WTC11 (cell line): ENCODE measurements at regions not wholly inside any gene's neighbourhood (a gene's known extent, or its start where the extent isn't known, plus 50 kb on each side); places are given as distances from the start of the nearest gene placed in this dataset.

Source experiments
- ATAC-seq: fragments of 200-7000 bp; cut with Tn5 transposase; 2 replicates; pipeline ENCODE4 v1.10.0; 2021; ENCODE audit warnings: mild to moderate bottlenecking, moderate library complexity
- CTCF ChIA-PET: fragments of 300-600 bp; sonication (Branson Sonifier 250); formaldehyde crosslinking; loops from one replicate; lab custom pipeline; 2021; ENCODE audit warnings: antibody characterized with exemption; lab: Charles Lee
- POLR2A ChIA-PET: fragments of 350-600 bp; sonication (Branson Sonifier 250); formaldehyde crosslinking; loops from one replicate; lab custom pipeline; 2021; ENCODE audit warnings: antibody characterized with exemption; lab: Charles Lee
- DNase-seq: peaks from one replicate; pipeline ENCODE4 v3.0.0; 2021; ENCODE audit warnings: low spot score
- H3K27ac Mint-ChIP-seq: 2 replicates; pipeline ENCODE4 v1.8.0; 2021; ENCODE audit warnings: mixed read lengths
- H3K27me3 Mint-ChIP-seq: 2 replicates; pipeline ENCODE4 v1.8.0; 2021; ENCODE audit warnings: low read depth, mild to moderate bottlenecking, moderate library complexity, mixed read lengths
- H3K36me3 Mint-ChIP-seq: 2 replicates; pipeline ENCODE4 v1.8.0; 2021; ENCODE audit warnings: mixed read lengths
- H3K4me1 Mint-ChIP-seq: 2 replicates; pipeline ENCODE4 v1.8.0; 2022; ENCODE audit warnings: mixed read lengths
- H3K4me3 Mint-ChIP-seq: 2 replicates; pipeline ENCODE4 v1.8.0; 2021; ENCODE audit warnings: mild to moderate bottlenecking, moderate library complexity, mixed read lengths
- H3K9me3 Mint-ChIP-seq: 2 replicates; pipeline ENCODE4 v1.8.0; 2021; ENCODE audit warnings: mixed read lengths
- CBFB ChIP-seq: sonication (generic); formaldehyde crosslinking; IDR thresholded peaks from 2 replicates; pipeline ENCODE4 v1.8.1; 2022; ENCODE audit warnings: mild to moderate bottlenecking, low read depth, missing genetic modification reagents
- CREB1 ChIP-seq: sonication (generic); formaldehyde crosslinking; IDR thresholded peaks from 2 replicates; pipeline ENCODE4 v1.8.0; 2023; ENCODE audit warnings: mild to moderate bottlenecking, missing genetic modification reagents
- ELF4 ChIP-seq: sonication (generic); formaldehyde crosslinking; IDR thresholded peaks from 2 replicates; pipeline ENCODE4 v1.8.1; 2022; ENCODE audit warnings: low read depth, mild to moderate bottlenecking, moderate library complexity, missing genetic modification reagents
- ERG ChIP-seq: fragments of 250-450 bp; sonication (Bioruptor Pico); IDR thresholded peaks from 2 replicates; pipeline ENCODE4 v1.8.0; 2021; ENCODE audit warnings: mild to moderate bottlenecking
- FOXK1 ChIP-seq: sonication (generic); formaldehyde crosslinking; IDR thresholded peaks from 2 replicates; pipeline ENCODE4 v1.8.0; 2022; ENCODE audit warnings: mild to moderate bottlenecking, moderate library complexity, missing genetic modification reagents
- FOXP4 ChIP-seq: sonication (generic); formaldehyde crosslinking; IDR thresholded peaks from 2 replicates; pipeline ENCODE4 v1.8.0; 2022; ENCODE audit warnings: mild to moderate bottlenecking, missing genetic modification reagents
- NR2C2 ChIP-seq: sonication (generic); formaldehyde crosslinking; IDR thresholded peaks from 2 replicates; pipeline ENCODE4 v1.8.0; 2022; ENCODE audit warnings: mild to moderate bottlenecking, missing genetic modification reagents
- NR3C1 ChIP-seq: sonication (generic); formaldehyde crosslinking; conservative IDR thresholded peaks from 2 replicates; pipeline ENCODE4 v1.8.1; 2023; ENCODE audit warnings: low read depth, mild to moderate bottlenecking, missing genetic modification reagents
- PRRX2 ChIP-seq: fragments of 250-450 bp; sonication (Bioruptor Pico); IDR thresholded peaks from 2 replicates; pipeline ENCODE4 v1.8.0; 2021; ENCODE audit warnings: mild to moderate bottlenecking
- SOX15 ChIP-seq: fragments of 250-450 bp; sonication (Bioruptor Pico); IDR thresholded peaks from 2 replicates; pipeline ENCODE4 v1.9.0; 2021; ENCODE audit warnings: mild to moderate bottlenecking
- SP1 ChIP-seq: sonication (generic); formaldehyde crosslinking; conservative IDR thresholded peaks from 2 replicates; pipeline ENCODE4 v1.8.1; 2022; ENCODE audit warnings: missing genetic modification reagents
- USF1 ChIP-seq: sonication (generic); formaldehyde crosslinking; IDR thresholded peaks from 2 replicates; pipeline ENCODE4 v1.8.0; 2022; ENCODE audit warnings: mild to moderate bottlenecking, missing genetic modification reagents
- ZNF232 ChIP-seq: sonication (generic); formaldehyde crosslinking; IDR thresholded peaks from 2 replicates; pipeline ENCODE4 v1.8.0; 2022; ENCODE audit warnings: mild to moderate bottlenecking, missing genetic modification reagents
- ZNF425 ChIP-seq: fragments of 250-450 bp; sonication (Bioruptor Pico); conservative IDR thresholded peaks from 2 replicates; pipeline ENCODE4 v1.9.0; 2021; ENCODE audit warnings: mild to moderate bottlenecking
- TF ChIP-seq, protein P1 (sequence below): sonication (generic); formaldehyde crosslinking; IDR thresholded peaks from 2 replicates; pipeline ENCODE4 v1.8.1; 2022; ENCODE audit warnings: mild to moderate bottlenecking, moderate library complexity, missing genetic modification reagents
- TF ChIP-seq, protein P2 (sequence below): sonication (generic); formaldehyde crosslinking; IDR thresholded peaks from 2 replicates; pipeline ENCODE4 v1.8.0; 2022; ENCODE audit warnings: missing genetic modification reagents
- TF ChIP-seq, protein P3 (sequence below): sonication (generic); formaldehyde crosslinking; IDR thresholded peaks from 2 replicates; pipeline ENCODE4 v1.8.1; 2023; ENCODE audit warnings: mild to moderate bottlenecking, moderate library complexity, missing genetic modification reagents
- TF ChIP-seq, protein P4 (sequence below): sonication (generic); formaldehyde crosslinking; IDR thresholded peaks from 2 replicates; pipeline ENCODE4 v1.8.1; 2023; ENCODE audit warnings: mild to moderate bottlenecking, missing genetic modification reagents, moderate library complexity
- TF ChIP-seq, protein P5 (sequence below): fragments of 250-450 bp; sonication (Bioruptor Pico); IDR thresholded peaks from 2 replicates; pipeline ENCODE4 v1.9.0; 2021; ENCODE audit warnings: moderate library complexity, mild to moderate bottlenecking, inconsistent platforms, borderline replicate concordance

- TF ChIP-seq ELF4 (CRISPR knock-in tag), result no peak
- no peak for TF ChIP-seq SOX15 (CRISPR knock-in tag)
- no peak for TF ChIP-seq NR3C1
- no peak for TF ChIP-seq NR2C2 (CRISPR knock-in tag)
- TF ChIP-seq CREB1, result no peak
- no peak for TF ChIP-seq PRRX2 (CRISPR knock-in tag)
- TF ChIP-seq, protein P1, sequence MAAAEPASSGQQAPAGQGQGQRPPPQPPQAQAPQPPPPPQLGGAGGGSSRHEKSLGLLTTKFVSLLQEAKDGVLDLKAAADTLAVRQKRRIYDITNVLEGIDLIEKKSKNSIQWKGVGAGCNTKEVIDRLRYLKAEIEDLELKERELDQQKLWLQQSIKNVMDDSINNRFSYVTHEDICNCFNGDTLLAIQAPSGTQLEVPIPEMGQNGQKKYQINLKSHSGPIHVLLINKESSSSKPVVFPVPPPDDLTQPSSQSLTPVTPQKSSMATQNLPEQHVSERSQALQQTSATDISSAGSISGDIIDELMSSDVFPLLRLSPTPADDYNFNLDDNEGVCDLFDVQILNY (CRISPR knock-in tag), result no peak
- TF ChIP-seq FOXK1 (CRISPR knock-in tag), result no peak
- TF ChIP-seq, protein P2, sequence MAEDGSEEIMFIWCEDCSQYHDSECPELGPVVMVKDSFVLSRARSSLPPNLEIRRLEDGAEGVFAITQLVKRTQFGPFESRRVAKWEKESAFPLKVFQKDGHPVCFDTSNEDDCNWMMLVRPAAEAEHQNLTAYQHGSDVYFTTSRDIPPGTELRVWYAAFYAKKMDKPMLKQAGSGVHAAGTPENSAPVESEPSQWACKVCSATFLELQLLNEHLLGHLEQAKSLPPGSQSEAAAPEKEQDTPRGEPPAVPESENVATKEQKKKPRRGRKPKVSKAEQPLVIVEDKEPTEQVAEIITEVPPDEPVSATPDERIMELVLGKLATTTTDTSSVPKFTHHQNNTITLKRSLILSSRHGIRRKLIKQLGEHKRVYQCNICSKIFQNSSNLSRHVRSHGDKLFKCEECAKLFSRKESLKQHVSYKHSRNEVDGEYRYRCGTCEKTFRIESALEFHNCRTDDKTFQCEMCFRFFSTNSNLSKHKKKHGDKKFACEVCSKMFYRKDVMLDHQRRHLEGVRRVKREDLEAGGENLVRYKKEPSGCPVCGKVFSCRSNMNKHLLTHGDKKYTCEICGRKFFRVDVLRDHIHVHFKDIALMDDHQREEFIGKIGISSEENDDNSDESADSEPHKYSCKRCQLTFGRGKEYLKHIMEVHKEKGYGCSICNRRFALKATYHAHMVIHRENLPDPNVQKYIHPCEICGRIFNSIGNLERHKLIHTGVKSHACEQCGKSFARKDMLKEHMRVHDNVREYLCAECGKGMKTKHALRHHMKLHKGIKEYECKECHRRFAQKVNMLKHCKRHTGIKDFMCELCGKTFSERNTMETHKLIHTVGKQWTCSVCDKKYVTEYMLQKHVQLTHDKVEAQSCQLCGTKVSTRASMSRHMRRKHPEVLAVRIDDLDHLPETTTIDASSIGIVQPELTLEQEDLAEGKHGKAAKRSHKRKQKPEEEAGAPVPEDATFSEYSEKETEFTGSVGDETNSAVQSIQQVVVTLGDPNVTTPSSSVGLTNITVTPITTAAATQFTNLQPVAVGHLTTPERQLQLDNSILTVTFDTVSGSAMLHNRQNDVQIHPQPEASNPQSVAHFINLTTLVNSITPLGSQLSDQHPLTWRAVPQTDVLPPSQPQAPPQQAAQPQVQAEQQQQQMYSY (CRISPR knock-in tag), result no peak
- TF ChIP-seq SP1 (CRISPR knock-in tag), result no peak
- TF ChIP-seq ZNF425, result no peak
- TF ChIP-seq, protein P3, sequence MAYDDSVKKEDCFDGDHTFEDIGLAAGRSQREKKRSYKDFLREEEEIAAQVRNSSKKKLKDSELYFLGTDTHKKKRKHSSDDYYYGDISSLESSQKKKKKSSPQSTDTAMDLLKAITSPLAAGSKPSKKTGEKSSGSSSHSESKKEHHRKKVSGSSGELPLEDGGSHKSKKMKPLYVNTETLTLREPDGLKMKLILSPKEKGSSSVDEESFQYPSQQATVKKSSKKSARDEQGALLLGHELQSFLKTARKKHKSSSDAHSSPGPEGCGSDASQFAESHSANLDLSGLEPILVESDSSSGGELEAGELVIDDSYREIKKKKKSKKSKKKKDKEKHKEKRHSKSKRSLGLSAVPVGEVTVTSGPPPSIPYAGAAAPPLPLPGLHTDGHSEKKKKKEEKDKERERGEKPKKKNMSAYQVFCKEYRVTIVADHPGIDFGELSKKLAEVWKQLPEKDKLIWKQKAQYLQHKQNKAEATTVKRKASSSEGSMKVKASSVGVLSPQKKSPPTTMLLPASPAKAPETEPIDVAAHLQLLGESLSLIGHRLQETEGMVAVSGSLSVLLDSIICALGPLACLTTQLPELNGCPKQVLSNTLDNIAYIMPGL (CRISPR knock-in tag), result no peak
- TF ChIP-seq ERG (CRISPR knock-in tag), result no peak
- no peak for TF ChIP-seq CBFB (CRISPR knock-in tag)
- Mint-ChIP-seq H3K36me3 (peaks cover 6% of the 10 kb centered on the region), H3K4me3 (no peak overlapping the region), H3K4me1 (peaks cover 8% of the 10 kb centered on the region), H3K9me3 (peaks cover 9% of the 10 kb centered on the region), H3K27me3 (no peaks in the 10 kb centered on the region), H3K27ac (no peak overlapping the region)
- no peak for DNase-seq
- POLR2A ChIA-PET, result no interaction called here
- ATAC-seq, result peak; percentile 38
- CTCF ChIA-PET, result no interaction called here
Measured at GRCh38 chr1:106727171-106727570, 329.3 kb upstream of the PRMT6 start.

GRCh38 chr1:106746448-106747085 is 309.9 kb upstream of the PRMT6 start:
- ATAC-seq (peak; percentile 75), DNase-seq (no peak)
- H3K4me1 Mint-ChIP-seq, result peaks cover 60% of the 10 kb centered on the region
- POLR2A ChIA-PET, result interaction anchor here (0.9 kb wide), 1 partner anchor 619 kb away, joined by 3 read pairs; no protein-coding TSS in a partner anchor
- H3K27me3 Mint-ChIP-seq, result no peaks in the 10 kb centered on the region
- H3K9me3 Mint-ChIP-seq, result no peaks in the 10 kb centered on the region
- CTCF ChIA-PET, result no interaction called here
- H3K27ac Mint-ChIP-seq, result peak overlapping the region; percentile 83
- peak overlapping the region; percentile 33 for H3K4me3 Mint-ChIP-seq
- no peaks in the 10 kb centered on the region for H3K36me3 Mint-ChIP-seq
- TF ChIP-seq FOXP4 (0 out of 2 replicates have a peak, but pooled peaks have one; percentile 36), USF1 (CRISPR knock-in tag) (peak; percentile 59), ZNF232 (CRISPR knock-in tag) (0 out of 2 replicates have a peak, but pooled peaks have one; percentile 48)
- TF ChIP-seq, protein P4, sequence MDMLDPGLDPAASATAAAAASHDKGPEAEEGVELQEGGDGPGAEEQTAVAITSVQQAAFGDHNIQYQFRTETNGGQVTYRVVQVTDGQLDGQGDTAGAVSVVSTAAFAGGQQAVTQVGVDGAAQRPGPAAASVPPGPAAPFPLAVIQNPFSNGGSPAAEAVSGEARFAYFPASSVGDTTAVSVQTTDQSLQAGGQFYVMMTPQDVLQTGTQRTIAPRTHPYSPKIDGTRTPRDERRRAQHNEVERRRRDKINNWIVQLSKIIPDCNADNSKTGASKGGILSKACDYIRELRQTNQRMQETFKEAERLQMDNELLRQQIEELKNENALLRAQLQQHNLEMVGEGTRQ (CRISPR knock-in tag), result peak; percentile 72
- TF ChIP-seq, protein P5, sequence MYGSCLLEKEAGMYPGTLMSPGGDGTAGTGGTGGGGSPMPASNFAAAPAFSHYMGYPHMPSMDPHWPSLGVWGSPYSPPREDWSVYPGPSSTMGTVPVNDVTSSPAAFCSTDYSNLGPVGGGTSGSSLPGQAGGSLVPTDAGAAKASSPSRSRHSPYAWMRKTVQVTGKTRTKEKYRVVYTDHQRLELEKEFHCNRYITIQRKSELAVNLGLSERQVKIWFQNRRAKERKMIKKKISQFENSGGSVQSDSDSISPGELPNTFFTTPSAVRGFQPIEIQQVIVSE (CRISPR knock-in tag), result no peak
